ENCODE measurements at regions not wholly inside any gene's neighbourhood (a gene's known extent, or its start where the extent isn't known, plus 50 kb on each side); places are given as distances from the start of the nearest gene placed in this dataset.

DNA sequence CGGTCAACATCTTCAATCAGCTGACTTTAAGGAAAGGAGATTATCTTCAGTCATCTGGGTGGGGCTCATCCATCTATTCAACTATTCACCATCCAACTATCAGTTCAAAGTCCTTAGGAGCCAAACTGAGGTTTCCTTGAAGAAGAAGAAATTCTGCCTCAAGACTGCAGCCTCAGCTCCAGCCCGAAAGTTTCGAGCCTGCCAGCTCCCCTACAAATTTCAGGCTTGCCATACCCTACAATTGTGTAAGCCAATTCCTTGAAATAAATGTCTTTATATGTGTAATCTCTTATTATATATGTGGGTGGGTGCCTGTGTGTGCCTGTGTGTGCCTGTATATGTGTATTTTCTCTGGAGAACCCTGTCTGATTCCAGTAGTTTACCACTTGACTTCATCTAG, 447.8 kb downstream of the INHBA start:
- TF ChIP-seq, protein P1, sequence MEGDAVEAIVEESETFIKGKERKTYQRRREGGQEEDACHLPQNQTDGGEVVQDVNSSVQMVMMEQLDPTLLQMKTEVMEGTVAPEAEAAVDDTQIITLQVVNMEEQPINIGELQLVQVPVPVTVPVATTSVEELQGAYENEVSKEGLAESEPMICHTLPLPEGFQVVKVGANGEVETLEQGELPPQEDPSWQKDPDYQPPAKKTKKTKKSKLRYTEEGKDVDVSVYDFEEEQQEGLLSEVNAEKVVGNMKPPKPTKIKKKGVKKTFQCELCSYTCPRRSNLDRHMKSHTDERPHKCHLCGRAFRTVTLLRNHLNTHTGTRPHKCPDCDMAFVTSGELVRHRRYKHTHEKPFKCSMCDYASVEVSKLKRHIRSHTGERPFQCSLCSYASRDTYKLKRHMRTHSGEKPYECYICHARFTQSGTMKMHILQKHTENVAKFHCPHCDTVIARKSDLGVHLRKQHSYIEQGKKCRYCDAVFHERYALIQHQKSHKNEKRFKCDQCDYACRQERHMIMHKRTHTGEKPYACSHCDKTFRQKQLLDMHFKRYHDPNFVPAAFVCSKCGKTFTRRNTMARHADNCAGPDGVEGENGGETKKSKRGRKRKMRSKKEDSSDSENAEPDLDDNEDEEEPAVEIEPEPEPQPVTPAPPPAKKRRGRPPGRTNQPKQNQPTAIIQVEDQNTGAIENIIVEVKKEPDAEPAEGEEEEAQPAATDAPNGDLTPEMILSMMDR (IDR thresholded peaks at IDR 0.05; ENCODE audit: low read depth, low read length): no peak
- TF ChIP-seq POLR2A (IDR thresholded peaks at IDR 0.05; ENCODE audit: extremely low read depth, insufficient read length) (no peak), MAX (IDR thresholded peaks at IDR 0.05; ENCODE audit: low read depth, low read length) (no peak), MYC (IDR thresholded peaks at IDR 0.05; ENCODE audit: low read depth, low read length) (no peak)
